ENCODE measurements at regions not wholly inside any gene's neighbourhood (a gene's known extent, or its start where the extent isn't known, plus 50 kb on each side); places are given as distances from the start of the nearest gene placed in this dataset.

GRCh38 chr20:40082436-40082835 lies 606.6 kb downstream of the MAFB start:
- no peak for TF ChIP-seq CTCF (IDR thresholded peaks at IDR 0.05; ENCODE audit: insufficient read depth, low read depth, low read length, missing control alignments)

DNA sequence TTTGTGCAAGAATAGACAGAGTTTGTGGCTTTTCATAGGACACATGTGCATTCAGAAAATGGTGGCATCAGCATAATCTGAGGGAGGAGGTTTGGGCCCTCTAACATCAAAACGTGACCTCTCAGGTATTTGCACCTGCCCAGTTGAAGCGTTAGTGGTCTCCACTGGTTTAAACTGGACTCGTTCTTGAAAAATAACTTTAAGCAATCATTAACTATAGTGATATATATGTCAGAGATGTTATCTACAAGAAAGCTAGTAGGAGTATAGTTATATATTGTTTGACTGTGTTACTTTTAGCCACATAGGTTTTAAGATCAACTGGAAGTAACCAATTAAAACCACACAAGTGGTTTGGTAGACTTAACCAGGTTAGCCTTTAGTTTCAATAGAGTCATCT lies 607.4 kb downstream of the MAFB start:
- no peak for DNase-seq (ENCODE audit: low read depth)
- TF ChIP-seq CTCF (IDR thresholded peaks at IDR 0.05; ENCODE audit: insufficient read depth, low read depth, low read length, missing control alignments): no peak
- H3K4me3 ChIP-seq (ENCODE audit: low read length): no peak overlapping the region

More at GRCh38 chr20:40082436-40082835, 606.6 kb downstream of the MAFB start:
- DNase-seq (ENCODE audit: low read depth): no peak
- H3K4me3 ChIP-seq (ENCODE audit: low read length): no peak overlapping the region

DNA sequence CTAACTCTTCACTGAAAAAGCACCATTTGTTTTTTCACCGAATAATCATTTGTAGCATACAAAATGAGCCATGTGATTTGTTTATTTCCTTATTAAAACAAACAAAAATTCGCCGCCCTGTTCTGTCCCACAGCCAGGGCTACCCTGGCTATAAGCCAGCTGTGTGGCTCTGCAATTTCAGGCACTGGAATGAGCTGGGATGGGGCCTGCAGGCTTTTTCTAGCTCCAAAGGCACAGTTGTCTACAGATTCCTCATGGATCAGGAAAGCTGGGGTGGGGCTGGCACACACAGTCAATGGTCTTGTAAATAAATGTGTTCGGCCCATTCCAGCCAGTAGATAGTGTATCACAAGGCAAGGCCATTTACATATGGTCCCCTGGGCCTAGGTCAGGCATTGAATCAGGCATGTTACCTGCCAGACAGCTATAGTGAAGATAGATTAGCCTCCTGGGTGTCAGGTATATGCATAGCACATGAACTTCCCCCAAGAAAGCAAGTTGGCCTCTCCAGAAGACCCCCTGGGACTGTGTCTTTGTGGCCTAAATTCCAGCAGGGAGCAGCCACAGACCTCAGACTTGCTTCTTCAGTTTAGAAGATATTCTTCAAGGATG lies 608.9 kb downstream of the MAFB start:
- no peak for TF ChIP-seq CTCF (IDR thresholded peaks at IDR 0.05; ENCODE audit: insufficient read depth, low read depth, low read length, missing control alignments)
- DNase-seq (ENCODE audit: low read depth): no peak
- no peak overlapping the region for H3K4me3 ChIP-seq (ENCODE audit: low read length)

DNA sequence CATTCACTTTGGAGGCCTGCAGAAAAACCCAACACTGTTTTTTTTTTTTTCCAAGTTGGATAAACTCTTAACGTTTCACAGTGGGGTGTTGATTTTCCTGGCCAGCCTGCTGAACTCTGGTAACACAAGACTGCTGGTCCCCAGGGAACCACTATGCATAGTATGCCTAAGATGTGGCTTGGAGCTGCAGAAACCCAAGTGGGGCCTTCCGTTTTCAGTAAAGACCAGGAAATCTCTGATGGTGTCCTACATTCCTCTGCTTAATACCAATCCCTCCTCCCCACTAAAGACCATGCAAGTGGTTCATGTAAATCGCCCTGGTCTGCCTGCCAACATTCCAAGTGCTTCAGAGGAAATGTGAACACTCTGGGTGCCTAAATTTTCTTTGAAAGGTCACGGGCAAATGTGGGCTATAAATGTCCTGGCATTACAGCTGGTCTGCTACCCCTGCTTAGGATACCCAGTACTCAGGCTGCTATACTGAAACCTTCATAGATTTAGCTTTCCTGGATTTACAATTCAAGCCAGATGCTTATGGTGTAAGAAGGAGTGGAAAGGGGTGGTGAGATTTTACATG lies 615.4 kb downstream of the MAFB start:
- TF ChIP-seq CTCF (IDR thresholded peaks at IDR 0.05; ENCODE audit: insufficient read depth, low read depth, low read length, missing control alignments): no peak
- no peak overlapping the region for H3K4me3 ChIP-seq (ENCODE audit: low read length)
- DNase-seq (ENCODE audit: low read depth): no peak

DNA sequence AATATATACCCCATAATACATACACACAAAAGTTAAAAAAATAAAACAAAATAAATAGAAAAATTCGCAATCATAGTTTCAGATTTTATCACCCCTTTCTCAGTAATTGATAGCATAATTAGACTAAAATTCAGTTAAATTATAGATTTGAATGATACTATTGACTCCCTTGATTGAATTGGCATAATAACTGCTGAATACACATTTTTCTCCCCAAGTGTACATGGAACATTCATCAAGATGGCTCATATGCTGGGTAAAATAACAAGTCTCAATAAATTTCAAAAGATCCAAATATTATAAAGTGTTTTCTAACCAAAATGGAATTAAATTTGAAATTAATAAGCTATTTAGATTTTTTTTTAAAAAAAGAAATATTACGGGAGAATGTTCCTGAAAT lies 616.1 kb downstream of the MAFB start:
- TF ChIP-seq CTCF (IDR thresholded peaks at IDR 0.05; ENCODE audit: insufficient read depth, low read depth, low read length, missing control alignments): no peak
- no peak for DNase-seq (ENCODE audit: low read depth)
- no peak overlapping the region for H3K4me3 ChIP-seq (ENCODE audit: low read length)

DNA sequence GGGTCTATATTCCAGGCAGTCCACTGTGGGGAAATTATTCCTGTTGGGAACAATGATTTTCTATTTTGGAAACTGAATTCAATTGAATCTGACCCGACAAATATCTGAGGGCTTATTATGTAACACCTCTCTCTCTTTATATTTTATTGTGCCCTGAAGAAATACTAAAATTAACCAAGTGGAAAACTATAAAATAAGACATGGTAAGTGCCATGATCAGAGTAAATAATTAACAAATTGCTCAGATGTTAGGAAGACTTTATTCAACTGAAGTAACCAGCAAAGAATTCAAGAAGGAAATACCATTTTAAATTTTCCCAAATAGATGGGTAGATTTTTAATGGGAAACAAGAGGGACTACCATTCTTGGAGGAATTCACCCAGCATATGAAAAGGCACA lies 632.9 kb downstream of the MAFB start:
- H3K4me3 ChIP-seq (ENCODE audit: low read length): no peak overlapping the region
- no peak for DNase-seq (ENCODE audit: low read depth)
- no peak for TF ChIP-seq CTCF (IDR thresholded peaks at IDR 0.05; ENCODE audit: insufficient read depth, low read depth, low read length, missing control alignments)

DNA sequence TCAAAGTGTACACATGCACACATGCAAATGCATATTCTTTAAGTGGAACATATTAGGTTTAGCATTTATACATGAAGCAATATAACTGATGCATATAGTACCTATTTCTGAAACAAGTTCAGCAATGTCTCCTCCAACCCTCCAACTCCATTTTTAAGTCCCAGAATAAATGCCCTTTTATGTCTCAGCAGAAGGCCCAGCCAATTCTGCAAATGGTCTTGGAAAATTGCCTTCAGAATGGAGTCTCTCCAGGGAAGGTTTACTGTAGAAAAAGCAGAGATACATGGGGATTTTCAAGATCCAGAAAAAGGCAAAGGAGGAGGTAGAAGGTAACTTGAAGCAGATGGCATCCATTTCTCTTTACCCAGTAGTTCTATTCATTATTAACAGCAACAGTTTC lies 633.3 kb downstream of the MAFB start:
- H3K4me3 ChIP-seq (ENCODE audit: low read length): no peak overlapping the region
- TF ChIP-seq CTCF (IDR thresholded peaks at IDR 0.05; ENCODE audit: insufficient read depth, low read depth, low read length, missing control alignments): no peak
- DNase-seq (ENCODE audit: low read depth): no peak

Measured in epithelial cell of esophagus (primary cell).